HepG2 (cell line): ENCODE measurements at regions not wholly inside any gene's neighbourhood (a gene's known extent, or its start where the extent isn't known, plus 50 kb on each side); places are given as distances from the start of the nearest gene placed in this dataset.

Source experiments
- ATAC-seq: fragments of 200-7000 bp; cut with Tn5 transposase; 3 replicates; pipeline ENCODE4 v1.9.1; 2020; ENCODE audit warnings: mild to moderate bottlenecking, moderate library complexity
- BruUV-seq: library from RNA; stranded (reverse); fragments of 400-500 nt; replicated peaks from 2 replicates; lab custom pipeline; 2021; lab: Mats Ljungman, UMichigan
- CTCF ChIA-PET: fragments of 300-600 bp; formaldehyde crosslinking; extraction: SDS; loops from one replicate; lab custom pipeline; 2021; ENCODE audit warnings: low total read pairs, inconsistent platforms, low intra/inter-chr PET ratio; lab: Yijun Ruan, JAX
- POLR2A ChIA-PET: fragments of 350-600 bp; sonication (Branson Sonifier 250); formaldehyde crosslinking; loops from one replicate; lab custom pipeline; 2020; ENCODE audit warnings: antibody characterized with exemption, inconsistent platforms; lab: Yijun Ruan, JAX
- DNase-seq: peaks from one replicate; pipeline ENCODE4 v3.0.0-alpha.2; 2015; ENCODE audit warnings: low spot score
- FAIRE-seq: peaks from 3 replicates; lab custom pipeline; 2011; peaks lifted over from hg19 to GRCh38; lab: Jason Lieb, UNC
- H2AFZ ChIP-seq: one replicate; pipeline ENCODE4 v1.6.1; 2011; ENCODE audit warnings: low read length, inconsistent platforms
- H3K27ac ChIP-seq: fragments of 300-600 bp; 3 replicates; pipeline ENCODE4 v1.8.0; 2011; ENCODE audit warnings: mixed run types, mild to moderate bottlenecking, mixed read lengths, low read length, inconsistent platforms; ENCODE audit not compliant: insufficient read depth; ENCODE audit errors: extremely low read length
- H3K27me3 ChIP-seq, 2 experiments: fragments of 200-600 bp in 1 of 2; 2 replicates in 1 of 2; 3 replicates in 1 of 2; pipeline versions ENCODE4 v1.6.0 to v1.8.0; 2011; ENCODE audit warnings: low read length in 2 of 2, mild to moderate bottlenecking in 2 of 2, moderate library complexity in 2 of 2, inconsistent platforms in 1 of 2; ENCODE audit not compliant: insufficient read depth in 2 of 2, control insufficient read depth in 1 of 2
- H3K36me3 ChIP-seq, 2 experiments: fragments of 200-600 bp in 1 of 2; replicated peaks in 1 of 2; 2 replicates in 1 of 2; 3 replicates in 1 of 2; pipeline versions ENCODE4 v1.5.1 to v1.8.0; 2011; ENCODE audit warnings: low read length in 2 of 2, inconsistent platforms in 1 of 2; ENCODE audit not compliant: insufficient read depth in 2 of 2, control insufficient read depth in 1 of 2
- H3K4me1 ChIP-seq: 2 replicates; pipeline ENCODE4 v1.5.1; 2012; ENCODE audit warnings: low read length, inconsistent platforms; ENCODE audit not compliant: insufficient read depth
- H3K4me2 ChIP-seq: 2 replicates; pipeline ENCODE4 v1.6.0; 2011; ENCODE audit warnings: low read depth, low read length, inconsistent platforms
- H3K4me3 ChIP-seq, 3 experiments: fragments of 200-600 bp in 1 of 3; sonication (generic), shearing (Covaris generic) in 1 of 3; replicated peaks in 1 of 3; 2 replicates each; pipeline ENCODE4 v1.5.1; 2011 to 2016; ENCODE audit warnings: low read length in 3 of 3, inconsistent platforms in 2 of 3, low read depth in 2 of 3, mild to moderate bottlenecking in 2 of 3, control low read depth in 1 of 3, mixed read lengths in 1 of 3; ENCODE audit not compliant: insufficient read depth in 1 of 3
- H3K79me2 ChIP-seq: one replicate; pipeline ENCODE4 v1.6.1; 2011; ENCODE audit warnings: low read length, inconsistent platforms; ENCODE audit not compliant: insufficient read depth
- H3K9ac ChIP-seq: 2 replicates; pipeline ENCODE4 v1.6.0; 2011; ENCODE audit warnings: mild to moderate bottlenecking, low read depth, low read length, inconsistent platforms; ENCODE audit not compliant: insufficient read depth
- H3K9me3 ChIP-seq: 2 replicates; pipeline ENCODE4 v1.5.1; 2012; ENCODE audit warnings: mild to moderate bottlenecking, low read length
- H4K20me1 ChIP-seq: 2 replicates; pipeline ENCODE4 v1.6.0; 2011; ENCODE audit warnings: inconsistent platforms, mild to moderate bottlenecking, low read length, moderate library complexity; ENCODE audit not compliant: insufficient read depth
- KLF11 ChIP-seq: IDR thresholded peaks from 2 replicates; pipeline ENCODE4 v1.6.1; 2016; ENCODE audit warnings: missing compliant biosample characterization
- MXI1 ChIP-seq: IDR thresholded peaks from 3 replicates; pipeline ENCODE4 v1.6.1; 2012; ENCODE audit warnings: low read depth, low read length, inconsistent platforms, borderline replicate concordance
- RARG ChIP-seq: sonication (generic); formaldehyde crosslinking; IDR thresholded peaks from 2 replicates; pipeline ENCODE4 v1.4.0; 2020; ENCODE audit warnings: low read depth, mild to moderate bottlenecking, missing genetic modification reagents
- SIN3B ChIP-seq: fragments of 150-350 bp; IDR thresholded peaks from 2 replicates; pipeline ENCODE4 v1.6.1; 2014; ENCODE audit warnings: low read length
- TCF12 ChIP-seq, 2 experiments: fragments of 450-650 bp in 1 of 2; sonication (generic) in 1 of 2; formaldehyde crosslinking in 1 of 2; IDR thresholded peaks; 2 replicates each; pipeline versions ENCODE4 v1.6.1 to v1.8.0; 2017 to 2022; ENCODE audit warnings: antibody characterized with exemption in 1 of 2, mild to moderate bottlenecking in 1 of 2, missing genetic modification reagents in 1 of 2, moderate library complexity in 1 of 2
- U2AF1 ChIP-seq: fragments of 200-400 bp; formaldehyde crosslinking; optimal IDR thresholded peaks from 2 replicates; pipeline ENCODE3; 2017; ENCODE audit warnings: mild to moderate bottlenecking, low read depth, low read length
- ZBTB43 ChIP-seq: sonication (generic); formaldehyde crosslinking; conservative IDR thresholded peaks from 2 replicates; pipeline ENCODE4 v1.4.0; 2020; ENCODE audit warnings: missing genetic modification reagents
- ZFP37 ChIP-seq: sonication (generic); formaldehyde crosslinking; IDR thresholded peaks from 2 replicates; pipeline ENCODE4 v1.4.0; 2020; ENCODE audit warnings: missing genetic modification reagents, borderline replicate concordance
- ZNF234 ChIP-seq: sonication (generic); formaldehyde crosslinking; conservative IDR thresholded peaks from 2 replicates; pipeline ENCODE4 v1.5.1; 2020; ENCODE audit warnings: mild to moderate bottlenecking, missing genetic modification reagents
- ZNF672 ChIP-seq: sonication (generic); formaldehyde crosslinking; IDR thresholded peaks from 2 replicates; pipeline ENCODE4 v1.8.1; 2022; ENCODE audit warnings: missing genetic modification reagents
- ZNF746 ChIP-seq: sonication (generic); formaldehyde crosslinking; IDR thresholded peaks from 2 replicates; pipeline ENCODE4 v1.8.0; 2022; ENCODE audit warnings: mild to moderate bottlenecking, missing genetic modification reagents
- ZNF792 ChIP-seq: IDR thresholded peaks from 2 replicates; pipeline ENCODE4 v1.6.1; 2016
- WGBS: methylation state at CpG from one replicate; pipeline ENCODE4 v1.1.6; 2017; ENCODE audit warnings: low lambda C conversion rate; 5-methylcytosine and 5-hydroxymethylcytosine counted together
- in situ Hi-C: cut with HindIII; loops from 2 replicates; pipeline ENCODE4 v1.10.0; 2017; ENCODE audit warnings: low pct_unique_long_range_greater_than_20kb; ENCODE audit not compliant: extremely low pct_ligation_motif_present
- intact Hi-C: fragments of 100-400 bp; cut with micrococcal nuclease; formaldehyde crosslinking; loops from one replicate; pipeline ENCODE4 v1.10.0; 2022; ENCODE audit not compliant: unreplicated experiment
- TF ChIP-seq, protein P1 (sequence below), 2 experiments: sonication (generic) in 1 of 2; formaldehyde crosslinking in 1 of 2; IDR thresholded peaks; 2 replicates each; pipeline versions ENCODE4 v1.6.1 to v1.9.0; 2014 to 2022; ENCODE audit warnings: antibody characterized with exemption in 1 of 2, borderline replicate concordance in 1 of 2, inconsistent platforms in 1 of 2, low read depth in 1 of 2, missing genetic modification reagents in 1 of 2
- TF ChIP-seq, protein P2 (sequence below): sonication (generic); formaldehyde crosslinking; IDR thresholded peaks from 2 replicates; pipeline ENCODE4 v1.5.0; 2020; ENCODE audit warnings: missing genetic modification reagents, mild to moderate bottlenecking, borderline replicate concordance

GRCh38 chr6:21772477-21772876, 178.9 kb downstream of the SOX4 start (continued):
- TF ChIP-seq U2AF1: no peak

- DNase-seq (no peak), ATAC-seq (no peak), FAIRE-seq (no peak)
- Histone ChIP-seq H3K9me3 (no peaks in the 10 kb centered on the region), H3K4me3 (no peak overlapping the region), H3K79me2 (no peaks in the 10 kb centered on the region), H3K4me2 (no peak overlapping the region), H3K27me3 (peaks cover 0 to 2% of the 10 kb centered on the region in 2 experiments; a peak in 1 of 5 replicates), H3K4me1 (0 out of 2 replicates have a peak, but pooled peaks cover 4% of the 10 kb centered on the region), H2AFZ (no peak overlapping the region), H3K27ac (no peak overlapping the region), H3K9ac (no peak overlapping the region), H4K20me1 (no peaks in the 10 kb centered on the region), H3K36me3 (no peaks in the 10 kb centered on the region)
- ChIA-PET CTCF (no interaction called here), POLR2A (no interaction called here)
- intact Hi-C loops (no loop called here), in situ Hi-C loops (no loop called here)
- no TSS peak for BruUV-seq
- 51% methylated on average over 9 of the region's 9 CpGs for WGBS
- TF ChIP-seq RARG (no peak), ZBTB43 (CRISPR knock-in tag) (no peak), TCF12 (IDR thresholded peaks at IDR 0.05) (no peak), TCF12 (CRISPR knock-in tag; IDR thresholded peaks at IDR 0.05) (no peak), SIN3B (no peak), MXI1 (no peak), ZNF234 (no peak), ZNF746 (CRISPR knock-in tag) (no peak), ZFP37 (CRISPR knock-in tag) (no peak), KLF11 (no peak), ZNF672 (CRISPR knock-in tag) (no peak), ZNF792 (CRISPR knock-in tag) (no peak)
- TF ChIP-seq, protein P1, sequence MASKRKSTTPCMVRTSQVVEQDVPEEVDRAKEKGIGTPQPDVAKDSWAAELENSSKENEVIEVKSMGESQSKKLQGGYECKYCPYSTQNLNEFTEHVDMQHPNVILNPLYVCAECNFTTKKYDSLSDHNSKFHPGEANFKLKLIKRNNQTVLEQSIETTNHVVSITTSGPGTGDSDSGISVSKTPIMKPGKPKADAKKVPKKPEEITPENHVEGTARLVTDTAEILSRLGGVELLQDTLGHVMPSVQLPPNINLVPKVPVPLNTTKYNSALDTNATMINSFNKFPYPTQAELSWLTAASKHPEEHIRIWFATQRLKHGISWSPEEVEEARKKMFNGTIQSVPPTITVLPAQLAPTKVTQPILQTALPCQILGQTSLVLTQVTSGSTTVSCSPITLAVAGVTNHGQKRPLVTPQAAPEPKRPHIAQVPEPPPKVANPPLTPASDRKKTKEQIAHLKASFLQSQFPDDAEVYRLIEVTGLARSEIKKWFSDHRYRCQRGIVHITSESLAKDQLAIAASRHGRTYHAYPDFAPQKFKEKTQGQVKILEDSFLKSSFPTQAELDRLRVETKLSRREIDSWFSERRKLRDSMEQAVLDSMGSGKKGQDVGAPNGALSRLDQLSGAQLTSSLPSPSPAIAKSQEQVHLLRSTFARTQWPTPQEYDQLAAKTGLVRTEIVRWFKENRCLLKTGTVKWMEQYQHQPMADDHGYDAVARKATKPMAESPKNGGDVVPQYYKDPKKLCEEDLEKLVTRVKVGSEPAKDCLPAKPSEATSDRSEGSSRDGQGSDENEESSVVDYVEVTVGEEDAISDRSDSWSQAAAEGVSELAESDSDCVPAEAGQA (IDR thresholded peaks at IDR 0.05; ENCODE audit: low read depth): no peak
- TF ChIP-seq, protein P1 (CRISPR knock-in tag; IDR thresholded peaks at IDR 0.05; ENCODE audit: borderline replicate concordance): no peak
- TF ChIP-seq, protein P2, sequence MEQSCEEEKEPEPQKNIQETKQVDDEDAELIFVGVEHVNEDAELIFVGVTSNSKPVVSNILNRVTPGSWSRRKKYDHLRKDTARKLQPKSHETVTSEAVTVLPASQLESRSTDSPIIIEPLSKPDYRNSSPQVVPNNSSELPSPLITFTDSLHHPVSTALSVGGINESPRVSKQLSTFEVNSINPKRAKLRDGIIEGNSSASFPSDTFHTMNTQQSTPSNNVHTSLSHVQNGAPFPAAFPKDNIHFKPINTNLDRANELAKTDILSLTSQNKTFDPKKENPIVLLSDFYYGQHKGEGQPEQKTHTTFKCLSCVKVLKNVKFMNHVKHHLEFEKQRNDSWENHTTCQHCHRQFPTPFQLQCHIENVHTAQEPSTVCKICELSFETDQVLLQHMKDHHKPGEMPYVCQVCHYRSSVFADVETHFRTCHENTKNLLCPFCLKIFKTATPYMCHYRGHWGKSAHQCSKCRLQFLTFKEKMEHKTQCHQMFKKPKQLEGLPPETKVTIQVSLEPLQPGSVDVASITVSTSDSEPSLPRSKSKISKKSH (CRISPR knock-in tag): no peak
Observed at GRCh38 chr6:21772884-21773575, 179.5 kb downstream of the SOX4 start.
